ENCODE measurements at regions not wholly inside any gene's neighbourhood (a gene's known extent, or its start where the extent isn't known, plus 50 kb on each side); places are given as distances from the start of the nearest gene placed in this dataset.

DNA sequence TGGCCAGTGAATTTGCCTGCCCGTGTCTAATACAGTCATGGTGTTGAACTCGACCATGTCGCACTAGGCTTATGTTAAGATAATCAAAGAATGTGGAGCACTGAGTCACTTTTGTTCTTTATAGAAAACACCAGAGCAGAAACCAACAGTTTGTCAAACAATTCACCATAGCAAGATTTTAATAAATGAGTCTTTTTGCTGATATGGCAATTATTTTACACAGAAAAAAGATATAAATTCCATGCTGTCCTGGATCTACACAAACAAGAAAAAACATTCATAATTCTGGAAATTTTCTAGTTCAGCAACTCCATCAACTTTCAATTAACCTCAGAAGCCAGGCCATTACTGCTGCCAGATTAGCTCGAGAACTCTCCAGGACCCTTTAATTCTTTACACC lies 208.9 kb downstream of the ZNF608 start:
- Histone ChIP-seq H4K20me1 (ENCODE audit: insufficient read depth, low read length) (no peaks in the 10 kb centered on the region), H2AFZ (ENCODE audit: low read length) (no peak overlapping the region), H3K79me2 (ENCODE audit: insufficient read depth, low read length) (no peaks in the 10 kb centered on the region), H3K4me1 (ENCODE audit: insufficient read depth, low read length) (no peaks in the 10 kb centered on the region), H3K27ac (ENCODE audit: low read depth, low read length) (no peak overlapping the region), H3K4me3 (ENCODE audit: insufficient read depth, low read length) (no peak overlapping the region), H3K27me3 (ENCODE audit: insufficient read depth, low read length) (no peaks in the 10 kb centered on the region), H3K4me2 (ENCODE audit: insufficient read depth, low read length) (no peak overlapping the region), H3K36me3 (ENCODE audit: insufficient read depth, low read length) (no peaks in the 10 kb centered on the region), H3K9me3 (ENCODE audit: low read depth, low read length) (no peaks in the 10 kb centered on the region)
- DNase-seq (ENCODE audit: insufficient read length, low spot score, missing footprints) = no peak
- TF ChIP-seq, protein P1, sequence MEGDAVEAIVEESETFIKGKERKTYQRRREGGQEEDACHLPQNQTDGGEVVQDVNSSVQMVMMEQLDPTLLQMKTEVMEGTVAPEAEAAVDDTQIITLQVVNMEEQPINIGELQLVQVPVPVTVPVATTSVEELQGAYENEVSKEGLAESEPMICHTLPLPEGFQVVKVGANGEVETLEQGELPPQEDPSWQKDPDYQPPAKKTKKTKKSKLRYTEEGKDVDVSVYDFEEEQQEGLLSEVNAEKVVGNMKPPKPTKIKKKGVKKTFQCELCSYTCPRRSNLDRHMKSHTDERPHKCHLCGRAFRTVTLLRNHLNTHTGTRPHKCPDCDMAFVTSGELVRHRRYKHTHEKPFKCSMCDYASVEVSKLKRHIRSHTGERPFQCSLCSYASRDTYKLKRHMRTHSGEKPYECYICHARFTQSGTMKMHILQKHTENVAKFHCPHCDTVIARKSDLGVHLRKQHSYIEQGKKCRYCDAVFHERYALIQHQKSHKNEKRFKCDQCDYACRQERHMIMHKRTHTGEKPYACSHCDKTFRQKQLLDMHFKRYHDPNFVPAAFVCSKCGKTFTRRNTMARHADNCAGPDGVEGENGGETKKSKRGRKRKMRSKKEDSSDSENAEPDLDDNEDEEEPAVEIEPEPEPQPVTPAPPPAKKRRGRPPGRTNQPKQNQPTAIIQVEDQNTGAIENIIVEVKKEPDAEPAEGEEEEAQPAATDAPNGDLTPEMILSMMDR (IDR thresholded peaks at IDR 0.05; ENCODE audit: extremely low read depth, low read depth, low read length) = no peak

DNA sequence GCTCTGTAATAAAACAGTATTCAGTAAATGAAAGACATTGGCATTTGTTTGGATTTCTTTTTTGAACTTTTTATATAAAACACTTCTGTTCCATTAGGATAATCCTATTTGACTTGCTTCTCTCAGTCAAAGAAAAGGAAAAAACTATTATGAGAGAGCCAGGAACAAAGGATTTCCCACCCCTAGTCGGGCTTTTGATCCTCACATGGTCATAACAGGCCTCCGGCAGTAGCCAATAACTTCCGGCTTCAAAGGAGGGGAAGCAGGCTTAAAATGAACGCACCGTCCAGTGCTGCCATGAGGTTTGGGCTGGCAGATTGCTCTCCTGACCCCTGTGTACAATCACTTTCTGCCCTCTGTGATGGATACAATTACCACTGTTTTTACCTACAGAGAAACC lies 209.3 kb downstream of the ZNF608 start:
- TF ChIP-seq, protein P1 (IDR thresholded peaks at IDR 0.05; ENCODE audit: extremely low read depth, low read depth, low read length) = no peak
- Histone ChIP-seq H3K4me2 (ENCODE audit: insufficient read depth, low read length) (no peak overlapping the region), H3K4me1 (ENCODE audit: insufficient read depth, low read length) (no peaks in the 10 kb centered on the region)

DNA sequence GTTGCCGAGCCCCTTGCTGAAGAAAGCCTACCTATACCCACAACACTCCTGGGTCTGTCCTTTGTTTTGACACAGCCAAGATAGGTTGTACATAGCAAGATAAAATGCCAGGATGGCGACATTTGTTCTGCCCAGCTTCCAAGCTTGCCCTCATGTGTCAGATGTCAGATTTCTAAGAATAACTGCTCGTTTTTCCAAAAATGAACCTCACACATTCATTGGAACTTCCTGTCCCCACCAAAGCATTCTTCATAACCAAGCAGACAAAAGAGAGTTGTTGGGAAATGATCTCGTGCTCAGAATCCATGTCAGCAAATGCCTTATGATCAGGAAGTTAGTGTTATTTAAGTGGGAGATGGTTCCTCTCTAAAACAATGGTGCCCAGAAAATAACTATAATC lies 210.1 kb downstream of the ZNF608 start:
- no peak overlapping the region for H3K4me3 ChIP-seq (ENCODE audit: insufficient read depth, low read length)
- H3K27ac ChIP-seq (ENCODE audit: low read depth, low read length) = no peak overlapping the region
- TF ChIP-seq, protein P1 (IDR thresholded peaks at IDR 0.05; ENCODE audit: extremely low read depth, low read depth, low read length) = no peak
- H3K36me3 ChIP-seq (ENCODE audit: insufficient read depth, low read length) = no peaks in the 10 kb centered on the region
- DNase-seq (ENCODE audit: insufficient read length, low spot score, missing footprints) = no peak
- H3K9me3 ChIP-seq (ENCODE audit: low read depth, low read length) = no peaks in the 10 kb centered on the region
- H3K27me3 ChIP-seq (ENCODE audit: insufficient read depth, low read length) = no peaks in the 10 kb centered on the region
- no peaks in the 10 kb centered on the region for H4K20me1 ChIP-seq (ENCODE audit: insufficient read depth, low read length)
- H2AFZ ChIP-seq (ENCODE audit: low read length) = no peak overlapping the region
- H3K4me2 ChIP-seq (ENCODE audit: insufficient read depth, low read length) = no peak overlapping the region
- H3K4me1 ChIP-seq (ENCODE audit: insufficient read depth, low read length) = no peaks in the 10 kb centered on the region
- no peaks in the 10 kb centered on the region for H3K79me2 ChIP-seq (ENCODE audit: insufficient read depth, low read length)

More for the DNA sequence above, 209.3 kb downstream of the ZNF608 start:
- Histone ChIP-seq H2AFZ (ENCODE audit: low read length) (no peak overlapping the region), H4K20me1 (ENCODE audit: insufficient read depth, low read length) (no peaks in the 10 kb centered on the region), H3K27ac (ENCODE audit: low read depth, low read length) (no peak overlapping the region), H3K36me3 (ENCODE audit: insufficient read depth, low read length) (no peaks in the 10 kb centered on the region), H3K79me2 (ENCODE audit: insufficient read depth, low read length) (no peaks in the 10 kb centered on the region), H3K9me3 (ENCODE audit: low read depth, low read length) (no peaks in the 10 kb centered on the region), H3K4me3 (ENCODE audit: insufficient read depth, low read length) (no peak overlapping the region), H3K27me3 (ENCODE audit: insufficient read depth, low read length) (no peaks in the 10 kb centered on the region)
- no peak for DNase-seq (ENCODE audit: insufficient read length, low spot score, missing footprints)

DNA sequence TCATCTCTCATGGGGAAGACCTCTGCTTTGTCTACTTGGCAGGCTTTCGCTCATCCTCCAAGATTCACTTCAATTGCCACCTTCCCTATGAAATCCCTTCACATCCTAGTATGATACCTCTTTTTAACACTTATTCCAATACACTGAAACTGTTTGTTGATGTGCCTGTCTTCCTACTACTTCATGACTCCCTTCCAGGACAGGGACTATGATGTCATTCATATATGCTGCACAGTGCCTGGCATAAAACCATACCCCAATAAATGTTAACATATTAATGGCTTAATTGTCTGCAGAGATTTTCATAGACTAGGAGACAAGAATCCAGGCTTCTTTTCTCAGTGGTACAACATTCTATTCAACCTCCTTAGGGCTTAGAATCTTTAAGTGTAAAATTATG lies 215.5 kb downstream of the ZNF608 start:
- Histone ChIP-seq H3K79me2 (ENCODE audit: insufficient read depth, low read length) (no peaks in the 10 kb centered on the region), H3K4me3 (ENCODE audit: insufficient read depth, low read length) (no peak overlapping the region), H3K27ac (ENCODE audit: low read depth, low read length) (no peak overlapping the region), H4K20me1 (ENCODE audit: insufficient read depth, low read length) (no peaks in the 10 kb centered on the region), H3K9me3 (ENCODE audit: low read depth, low read length) (no peaks in the 10 kb centered on the region), H2AFZ (ENCODE audit: low read length) (no peak overlapping the region), H3K4me2 (ENCODE audit: insufficient read depth, low read length) (no peak overlapping the region), H3K27me3 (ENCODE audit: insufficient read depth, low read length) (no peaks in the 10 kb centered on the region), H3K36me3 (ENCODE audit: insufficient read depth, low read length) (no peaks in the 10 kb centered on the region), H3K4me1 (ENCODE audit: insufficient read depth, low read length) (no peaks in the 10 kb centered on the region)
- DNase-seq (ENCODE audit: insufficient read length, low spot score, missing footprints) = no peak
- TF ChIP-seq, protein P1 (IDR thresholded peaks at IDR 0.05; ENCODE audit: extremely low read depth, low read depth, low read length) = no peak
